GM23338 (cell line): ENCODE measurements at regions not wholly inside any gene's neighbourhood (a gene's known extent, or its start where the extent isn't known, plus 50 kb on each side); places are given as distances from the start of the nearest gene placed in this dataset.

Experiments used
- ATAC-seq: fragments of 200-7000 bp; cut with Tn5 transposase; 3 replicates; pipeline ENCODE4 v1.9.1; 2020
- DNase-seq: peaks from one replicate; pipeline ENCODE4 v3.0.0-alpha.2; 2015; ENCODE audit warnings: low spot score
- H2AFZ ChIP-seq: fragments of 200-600 bp; sonication (generic); 2 replicates; pipeline ENCODE4 v1.8.0; 2016; ENCODE audit warnings: antibody characterized with exemption, mild to moderate bottlenecking, moderate library complexity
- H3F3A ChIP-seq: fragments of 200-600 bp; sonication (generic); replicated peaks from 2 replicates; pipeline ENCODE4 v1.8.0; 2017; ENCODE audit warnings: antibody characterized with exemption, mixed run types, low read depth
- H3K27ac ChIP-seq: fragments of 200-600 bp; sonication (generic); 2 replicates; pipeline ENCODE4 v1.6.1; 2016; ENCODE audit warnings: low read depth
- H3K27me3 ChIP-seq: fragments of 200-600 bp; sonication (generic); 2 replicates; pipeline ENCODE4 v1.8.0; 2016; ENCODE audit warnings: mild to moderate bottlenecking, mixed run types, moderate library complexity; ENCODE audit not compliant: insufficient read depth
- H3K36me3 ChIP-seq: fragments of 200-600 bp; sonication (generic); 2 replicates; pipeline ENCODE4 v1.8.0; 2016; ENCODE audit warnings: mild to moderate bottlenecking; ENCODE audit not compliant: insufficient read depth
- H3K4me1 ChIP-seq: fragments of 200-600 bp; sonication (generic); 2 replicates; pipeline ENCODE4 v1.8.0; 2016; ENCODE audit warnings: mild to moderate bottlenecking, moderate library complexity; ENCODE audit not compliant: insufficient read depth
- H3K4me2 ChIP-seq: fragments of 200-600 bp; sonication (generic); 2 replicates; pipeline ENCODE4 v1.7.1; 2017; ENCODE audit warnings: mixed run types
- H3K4me3 ChIP-seq: fragments of 200-600 bp; sonication (generic); 2 replicates; pipeline ENCODE4 v1.6.1; 2016; ENCODE audit warnings: mixed run types
- H3K79me2 ChIP-seq: fragments of 200-600 bp; sonication (generic); replicated peaks from 2 replicates; pipeline ENCODE4 v1.8.0; 2017; ENCODE audit warnings: mild to moderate bottlenecking; ENCODE audit not compliant: insufficient read depth
- H3K9me2 ChIP-seq: fragments of 200-600 bp; sonication (generic); 2 replicates; pipeline ENCODE4 v1.8.0; 2017; ENCODE audit not compliant: insufficient read depth
- H4K20me1 ChIP-seq: fragments of 200-600 bp; sonication (generic); replicated peaks from 2 replicates; pipeline ENCODE4 v1.8.0; 2017; ENCODE audit warnings: mild to moderate bottlenecking; ENCODE audit not compliant: insufficient read depth
- H3K27ac Mint-ChIP-seq: 2 replicates; pipeline ENCODE4 v1.8.0; 2020; ENCODE audit warnings: inconsistent platforms, mild to moderate bottlenecking, moderate library complexity, mixed read lengths
- H3K27me3 Mint-ChIP-seq: 3 replicates; pipeline ENCODE4 v1.8.0; 2022; ENCODE audit warnings: low read depth, mild to moderate bottlenecking, moderate library complexity, mixed read lengths, inconsistent platforms; ENCODE audit not compliant: insufficient read depth, poor library complexity
- H3K36me3 Mint-ChIP-seq: 3 replicates; pipeline ENCODE4 v1.8.0; 2021; ENCODE audit warnings: low read depth, mild to moderate bottlenecking, inconsistent platforms, moderate library complexity, mixed read lengths
- H3K4me1 Mint-ChIP-seq: 3 replicates; pipeline ENCODE4 v1.8.0; 2020; ENCODE audit warnings: mild to moderate bottlenecking, inconsistent platforms, mixed read lengths
- H3K4me3 Mint-ChIP-seq: 3 replicates; pipeline ENCODE4 v1.8.0; 2021; ENCODE audit warnings: moderate library complexity, mild to moderate bottlenecking, inconsistent platforms, mixed read lengths
- H3K9me3 Mint-ChIP-seq: 3 replicates; pipeline ENCODE4 v1.8.0; 2020; ENCODE audit warnings: moderate library complexity, mild to moderate bottlenecking, inconsistent platforms, mixed read lengths
- CREB1 ChIP-seq: fragments of 250-450 bp; sonication (Bioruptor Pico); IDR thresholded peaks from 2 replicates; pipeline ENCODE4 v1.5.0; 2020; ENCODE audit warnings: low read depth, mild to moderate bottlenecking, moderate library complexity
- CTCF ChIP-seq, 2 experiments: fragments of 200-600 bp in 1 of 2; sonication (generic) in 1 of 2; conservative IDR thresholded peaks; 2 replicates each; pipeline versions ENCODE4 v1.5.1 to v1.6.1; 2016 to 2017; ENCODE audit warnings: antibody characterized with exemption in 2 of 2, low read depth in 2 of 2, mild to moderate bottlenecking in 2 of 2, moderate library complexity in 1 of 2
- ETS1 ChIP-seq: IDR thresholded peaks from 2 replicates; pipeline ENCODE4 v1.6.1; 2016; ENCODE audit warnings: antibody characterized with exemption
- EZH2 ChIP-seq: fragments of 200-600 bp; sonication (generic); IDR thresholded peaks from one replicate; pipeline ENCODE4 v1.8.0; 2017; ENCODE audit warnings: antibody characterized with exemption, mild to moderate bottlenecking, low read depth; ENCODE audit not compliant: unreplicated experiment
- EZH2phosphoT487 ChIP-seq: fragments of 200-600 bp; sonication (generic); IDR thresholded peaks from one replicate; pipeline ENCODE4 v1.8.1; 2018; ENCODE audit warnings: antibody characterized with exemption; ENCODE audit not compliant: unreplicated experiment
- JUNB ChIP-seq: IDR thresholded peaks from one replicate; pipeline ENCODE4 v1.6.1; 2016; ENCODE audit warnings: antibody characterized with exemption; ENCODE audit not compliant: unreplicated experiment
- NANOG ChIP-seq: IDR thresholded peaks from 2 replicates; pipeline ENCODE4 v1.6.1; 2016; ENCODE audit warnings: antibody characterized with exemption, borderline replicate concordance
- POLR2AphosphoS5 ChIP-seq: IDR thresholded peaks from 2 replicates; pipeline ENCODE4 v1.6.1; 2016; ENCODE audit warnings: antibody characterized with exemption, low read depth
- REST ChIP-seq: IDR thresholded peaks from one replicate; pipeline ENCODE4 v1.6.1; 2018; ENCODE audit warnings: antibody characterized with exemption; ENCODE audit not compliant: unreplicated experiment
- STAT1 ChIP-seq: IDR thresholded peaks from one replicate; pipeline ENCODE4 v1.6.1; 2016; ENCODE audit warnings: antibody characterized with exemption; ENCODE audit not compliant: unreplicated experiment
- ZNF114 ChIP-seq: fragments of 250-450 bp; sonication (Bioruptor Pico); IDR thresholded peaks from 2 replicates; pipeline ENCODE4 v1.5.0; 2020; ENCODE audit warnings: mild to moderate bottlenecking, moderate library complexity
- ZNF331 ChIP-seq: fragments of 250-450 bp; sonication (Bioruptor Pico); IDR thresholded peaks from 2 replicates; pipeline ENCODE4 v1.5.0; 2020; ENCODE audit warnings: low read depth, mild to moderate bottlenecking, moderate library complexity
- ZNF462 ChIP-seq: fragments of 250-450 bp; sonication (Bioruptor Pico); IDR thresholded peaks from 2 replicates; pipeline ENCODE4 v1.5.0; 2020; ENCODE audit warnings: mild to moderate bottlenecking, moderate library complexity

GRCh38 chr6:11448038-11448437 lies 89.5 kb upstream of the TMEM170B start:
- Histone ChIP-seq H3K4me1 (peaks cover 8% of the 10 kb centered on the region), H3F3A (no peaks in the 10 kb centered on the region), H2AFZ (no peak overlapping the region), H3K27me3 (no peaks in the 10 kb centered on the region), H4K20me1 (no peaks in the 10 kb centered on the region), H3K36me3 (no peaks in the 10 kb centered on the region), H3K9me2 (no peaks in the 10 kb centered on the region), H3K4me2 (no peak overlapping the region), H3K4me3 (no peak overlapping the region), H3K79me2 (no peaks in the 10 kb centered on the region), H3K27ac (no peak overlapping the region)
- DNase-seq (no peak), ATAC-seq (no peak)
- Mint-ChIP-seq H3K27ac (no peak overlapping the region), H3K9me3 (peaks cover 2% of the 10 kb centered on the region; the same call in 1 of the 3 replicates), H3K36me3 (no peaks in the 10 kb centered on the region; the same call in 2 of the 3 replicates), H3K27me3 (no peaks in the 10 kb centered on the region), H3K4me3 (no peak overlapping the region), H3K4me1 (no peaks in the 10 kb centered on the region)
- no peak for TF ChIP-seq ZNF114 (CRISPR knock-in tag)
- no peak for TF ChIP-seq JUNB
- no peak for TF ChIP-seq STAT1
- no peak for TF ChIP-seq CREB1 (CRISPR knock-in tag)
- TF ChIP-seq NANOG = no peak
- no peak for TF ChIP-seq CTCF (conservative IDR thresholded peaks at IDR 0.05; ENCODE audit: low read depth in 2 of 2)
- no peak for TF ChIP-seq ZNF462 (CRISPR knock-in tag)
- TF ChIP-seq REST = no peak
- no peak for TF ChIP-seq ZNF331 (CRISPR knock-in tag)
- TF ChIP-seq ETS1 = no peak
- no peak for TF ChIP-seq EZH2phosphoT487
- TF ChIP-seq POLR2AphosphoS5 = no peak
- TF ChIP-seq EZH2 = no peak
